Heart left ventricle (tissue), 16 donors: ENCODE measurements at regions not wholly inside any gene's neighbourhood (a gene's known extent, or its start where the extent isn't known, plus 50 kb on each side); places are given as distances from the start of the nearest gene placed in this dataset.

ENCODE experiments used
- ATAC-seq, 4 donors: fragments of 200-7000 bp; cut with Tn5 transposase; one replicate each; pipeline ENCODE4 v1.9.1; 2020 to 2022; ENCODE audit warnings: moderate library complexity in 4 of 4, mild to moderate bottlenecking in 3 of 4, moderate number of reproducible peaks in 1 of 4
- DNase-seq, 5 donors: peaks; one replicate each; pipeline ENCODE4 v3.0.0-alpha.2; 2020
- H3K27ac ChIP-seq, 12 donors: fragments of 200-600 bp; sonication (generic) in 4 of 12; one replicate each; pipeline versions ENCODE4 v1.5.0 to v1.8.0; 2016 to 2022; ENCODE audit warnings: mild to moderate bottlenecking in 2 of 12
- H3K27me3 ChIP-seq, 9 donors: fragments of 200-600 bp; sonication (generic) in 2 of 9; one replicate each; pipeline versions ENCODE4 v1.5.1 to v1.8.0; 2016 to 2022; ENCODE audit warnings: mild to moderate bottlenecking in 3 of 9
- H3K36me3 ChIP-seq, 9 donors: fragments of 200-600 bp; sonication (generic) in 2 of 9; one replicate each; pipeline versions ENCODE4 v1.5.0 to v1.8.0; 2018 to 2022; ENCODE audit warnings: mild to moderate bottlenecking in 2 of 9
- H3K4me1 ChIP-seq, 12 donors: fragments of 200-600 bp; sonication (generic) in 4 of 12; one replicate each; pipeline versions ENCODE4 v1.5.0 to v1.8.0; 2016 to 2022; ENCODE audit warnings: mild to moderate bottlenecking in 3 of 12
- H3K4me3 ChIP-seq, 12 donors: fragments of 200-600 bp; sonication (generic) in 4 of 12; one replicate each; pipeline versions ENCODE4 v1.5.0 to v1.8.0; 2017 to 2022; ENCODE audit warnings: mild to moderate bottlenecking in 9 of 12, moderate library complexity in 4 of 12
- H3K9me3 ChIP-seq, 12 donors: fragments of 200-600 bp; sonication (generic) in 4 of 12; one replicate each; pipeline versions ENCODE4 v1.5.0 to v1.8.0; 2016 to 2022; ENCODE audit warnings: mild to moderate bottlenecking in 1 of 12
- POLR2A ChIP-seq, 2 donors: fragments of 450-650 bp; IDR thresholded peaks; one replicate each; pipeline ENCODE4 v1.6.1; 2017; ENCODE audit warnings: antibody characterized with exemption in 2 of 2, mild to moderate bottlenecking in 2 of 2, moderate library complexity in 2 of 2
- WGBS, 4 donors: extraction: QIAGEN DNeasy Blood & Tissue Kit in 2 of 4; methylation state at CpG; one replicate each; pipeline versions ENCODE4 v1.1.5 to v1.1.7; 2013 to 2018; 5-methylcytosine and 5-hydroxymethylcytosine counted together
- intact Hi-C, 10 donors: fragments of 100-400 bp; cut with DNase I; formaldehyde crosslinking; loops; one replicate each; pipeline versions ENCODE4 v1.11.1 to v1.14.2; 2022
- TF ChIP-seq, protein P1 (sequence below), 12 donors: fragments of 200-600 bp; sonication (generic) in 4 of 12; IDR thresholded peaks; one replicate each; pipeline versions ENCODE4 v1.5.0 to v1.8.0; 2018 to 2022; ENCODE audit warnings: antibody characterized with exemption in 12 of 12, mild to moderate bottlenecking in 5 of 12
- donor health status: ischemic (EF 13 %, LVEDD 7.1; RV severe dilation, severe dysfunction).
- donor health status: healthy with polysubstance abuse.
- donor health status: DM: no; HTN: yes; CAD: no.
- donor health status: DM: no; HTN: no; CAD: no.
- donor health status: ischemic (EF 25% LVEDD 6.9; RV normal size, moderate dysfunction).
- donor health status: ischemic (EF 25% LVEDD 5.7; RV mildly dilated, moderate dysfunction).
- donor health status: healthy.
- donor health status: DM: yes; HTN: yes; CAD: no.
- donor health status: ischemic (EF 35%, LVEDD 5.7; RV mildly dilated, moderate dysfunction).
- donor health status: nonischemic (EF 11% LVEDD 7.7; RV severe dilation, severe dysfunction).
- donor health status: DM: yes; HTN: yes; CAD: no.
- donor health status: PGD.
- donor health status: ischemic (EF 29% LVEDD 5.4; RV normal size, mild dysfunction).
- donor health status: nonischemic (EF 23%, LVEDD 6.1; RV moderate dilation, normal function).

DNA sequence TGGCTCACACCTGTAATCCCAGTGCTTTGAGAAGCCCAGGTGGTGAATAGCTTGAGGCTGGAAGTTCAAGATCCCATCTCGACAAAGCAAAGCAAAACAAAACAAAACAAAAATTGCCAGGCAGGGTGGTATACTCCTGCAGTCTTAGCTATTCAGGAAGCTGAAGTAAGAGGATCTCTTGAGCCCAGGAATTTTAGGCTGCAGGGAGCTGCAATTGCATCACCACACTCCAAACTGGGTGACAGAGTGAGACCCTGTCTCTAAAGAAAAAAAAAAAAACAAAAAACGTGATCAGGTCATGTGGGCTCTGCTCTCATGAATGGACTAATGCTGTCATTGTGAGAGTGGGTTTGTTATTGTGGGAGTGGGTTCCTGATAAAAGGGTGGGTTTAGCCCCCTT is 409.1 kb downstream of the NPIPA7 start:
- no peak overlapping the region for H3K4me3 ChIP-seq
- no peaks in the 10 kb centered on the region for H3K4me1 ChIP-seq
- H3K27ac ChIP-seq, result no peak overlapping the region
- 35 to 61% (median 52%) methylated on average over 2 of the region's 2 CpGs for WGBS, 4 donors
- TF ChIP-seq, protein P1, sequence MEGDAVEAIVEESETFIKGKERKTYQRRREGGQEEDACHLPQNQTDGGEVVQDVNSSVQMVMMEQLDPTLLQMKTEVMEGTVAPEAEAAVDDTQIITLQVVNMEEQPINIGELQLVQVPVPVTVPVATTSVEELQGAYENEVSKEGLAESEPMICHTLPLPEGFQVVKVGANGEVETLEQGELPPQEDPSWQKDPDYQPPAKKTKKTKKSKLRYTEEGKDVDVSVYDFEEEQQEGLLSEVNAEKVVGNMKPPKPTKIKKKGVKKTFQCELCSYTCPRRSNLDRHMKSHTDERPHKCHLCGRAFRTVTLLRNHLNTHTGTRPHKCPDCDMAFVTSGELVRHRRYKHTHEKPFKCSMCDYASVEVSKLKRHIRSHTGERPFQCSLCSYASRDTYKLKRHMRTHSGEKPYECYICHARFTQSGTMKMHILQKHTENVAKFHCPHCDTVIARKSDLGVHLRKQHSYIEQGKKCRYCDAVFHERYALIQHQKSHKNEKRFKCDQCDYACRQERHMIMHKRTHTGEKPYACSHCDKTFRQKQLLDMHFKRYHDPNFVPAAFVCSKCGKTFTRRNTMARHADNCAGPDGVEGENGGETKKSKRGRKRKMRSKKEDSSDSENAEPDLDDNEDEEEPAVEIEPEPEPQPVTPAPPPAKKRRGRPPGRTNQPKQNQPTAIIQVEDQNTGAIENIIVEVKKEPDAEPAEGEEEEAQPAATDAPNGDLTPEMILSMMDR (IDR thresholded peaks at IDR 0.05), result no peak
- no peak for TF ChIP-seq POLR2A (IDR thresholded peaks at IDR 0.05)
- H3K27me3 ChIP-seq, result no peaks in the 10 kb centered on the region
- intact Hi-C loops, result no loop called here
- peaks cover 0 to 35% (median 13%) of the 10 kb centered on the region in 12 donors for H3K9me3 ChIP-seq
- DNase-seq (no peak), ATAC-seq (no peak)
- H3K36me3 ChIP-seq, result no peaks in the 10 kb centered on the region

DNA sequence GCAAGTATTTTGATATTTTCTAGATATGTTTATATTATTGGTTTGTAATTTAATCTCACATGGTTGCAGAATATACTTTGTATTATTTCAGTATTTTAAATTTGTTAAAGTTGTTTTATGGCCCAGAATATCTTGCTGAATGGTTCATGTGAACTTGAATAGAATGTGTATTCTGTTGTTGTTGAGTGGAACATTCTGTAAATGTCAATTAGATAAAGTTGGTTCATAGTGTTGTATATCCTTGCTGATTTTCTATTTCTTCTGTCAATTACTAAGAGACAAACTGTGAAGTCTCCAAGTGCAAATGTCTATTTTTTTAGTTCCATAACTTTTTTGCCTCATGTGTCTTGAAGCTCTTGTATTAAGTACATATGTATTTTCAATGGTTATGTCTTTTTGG is 411.7 kb downstream of the NPIPA7 start:
- peaks cover 0 to 35% (median 13%) of the 10 kb centered on the region in 12 donors for H3K9me3 ChIP-seq
- intact Hi-C loops, result no loop called here
- no peaks in the 10 kb centered on the region for H3K36me3 ChIP-seq
- H3K4me1 ChIP-seq, result no peaks in the 10 kb centered on the region
- H3K27me3 ChIP-seq, result no peaks in the 10 kb centered on the region
- TF ChIP-seq, protein P1 (IDR thresholded peaks at IDR 0.05), result no peak
- no peak overlapping the region for H3K4me3 ChIP-seq
- DNase-seq (no peak), ATAC-seq (no peak)
- no peak overlapping the region for H3K27ac ChIP-seq

DNA sequence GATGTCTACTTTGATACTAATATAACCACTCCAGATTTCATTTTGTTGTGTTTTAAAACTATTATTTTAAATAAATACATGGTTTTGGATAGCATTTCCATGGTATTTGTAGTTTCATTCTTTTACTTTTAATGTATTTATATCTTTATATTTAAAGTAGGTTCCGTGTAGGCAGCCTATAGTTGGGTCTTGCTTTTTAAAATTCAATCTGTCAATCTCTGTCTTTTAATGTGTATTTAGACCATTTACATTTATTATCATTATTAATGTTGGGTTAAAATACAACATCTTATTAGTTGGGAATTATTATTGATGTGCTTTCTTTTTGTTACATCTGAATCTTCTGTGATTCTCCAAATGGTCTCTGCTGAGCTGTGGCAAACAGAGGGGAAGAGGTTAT is 412.1 kb downstream of the NPIPA7 start:
- peaks cover 0 to 35% (median 13%) of the 10 kb centered on the region in 12 donors for H3K9me3 ChIP-seq
- ATAC-seq (no peak), DNase-seq (no peak)
- no peaks in the 10 kb centered on the region for H3K27me3 ChIP-seq
- no peaks in the 10 kb centered on the region for H3K4me1 ChIP-seq
- TF ChIP-seq, protein P1 (IDR thresholded peaks at IDR 0.05), result no peak
- TF ChIP-seq POLR2A (IDR thresholded peaks at IDR 0.05), result no peak
- no peaks in the 10 kb centered on the region for H3K36me3 ChIP-seq
- 61 to 75% (median 66%) methylated on average over 1 of the region's 1 CpG for WGBS, 4 donors
- H3K4me3 ChIP-seq, result no peak overlapping the region
- no peak overlapping the region for H3K27ac ChIP-seq
- intact Hi-C loops, result no loop called here

DNA sequence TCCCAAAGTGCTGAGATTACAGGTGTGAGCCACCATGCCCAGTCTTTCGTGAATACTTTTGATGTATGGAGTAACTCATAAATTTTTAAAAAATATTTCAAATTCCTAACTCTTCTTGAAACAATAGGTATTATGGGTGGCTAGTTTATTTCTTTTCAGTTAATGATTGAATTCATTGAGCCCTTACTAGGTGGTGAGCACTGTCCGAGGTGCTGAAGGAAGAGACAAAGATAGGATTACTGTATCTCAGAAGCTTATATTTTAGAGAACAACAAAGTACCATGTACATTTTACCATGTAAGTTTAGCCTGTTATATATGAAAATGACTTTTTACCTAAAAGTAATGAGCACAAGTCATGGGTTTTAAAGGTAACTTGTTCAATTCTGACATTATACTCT is 418.3 kb downstream of the NPIPA7 start:
- intact Hi-C loops, result no loop called here
- Histone ChIP-seq H3K4me3 (no peak overlapping the region), H3K4me1 (no peaks in the 10 kb centered on the region), H3K9me3 (peaks cover 0 to under 1% (median 0%) of the 10 kb centered on the region in 12 donors), H3K27ac (no peak overlapping the region), H3K36me3 (no peaks in the 10 kb centered on the region), H3K27me3 (no peaks in the 10 kb centered on the region)
- TF ChIP-seq POLR2A (IDR thresholded peaks at IDR 0.05), result no peak
- TF ChIP-seq, protein P1 (IDR thresholded peaks at IDR 0.05), result no peak
- no peak for DNase-seq
- ATAC-seq, result no peak
- WGBS, 4 donors, result 49 to 64% (median 53%) methylated on average over 2 of the region's 2 CpGs
